ENCODE measurements at regions not wholly inside any gene's neighbourhood (a gene's known extent, or its start where the extent isn't known, plus 50 kb on each side); places are given as distances from the start of the nearest gene placed in this dataset.

GRCh38 chr11:116414357-116414880 lies 358.4 kb downstream of the BUD13 start:
- Histone ChIP-seq H3K4me3 (no peak overlapping the region), H3K4me1 (no peaks in the 10 kb centered on the region), H3K9me3 (no peaks in the 10 kb centered on the region), H3K36me3 (no peaks in the 10 kb centered on the region), H3K27me3 (no peaks in the 10 kb centered on the region), H3K27ac (no peak overlapping the region)
- DNase-seq (ENCODE audit: low spot score in 2 of 2): no peak
- intact Hi-C loops (cut with DNase I): no loop called here
- TF ChIP-seq CTCF (IDR thresholded peaks at IDR 0.05): no peak

GRCh38 chr11:116413301-116414242 lies 359.2 kb downstream of the BUD13 start:
- H3K27me3 ChIP-seq: no peaks in the 10 kb centered on the region
- no peak for TF ChIP-seq CTCF (IDR thresholded peaks at IDR 0.05)
- H3K36me3 ChIP-seq: no peaks in the 10 kb centered on the region
- DNase-seq (ENCODE audit: low spot score in 2 of 2): no peak
- no peak overlapping the region for H3K27ac ChIP-seq
- H3K4me1 ChIP-seq: no peaks in the 10 kb centered on the region
- H3K9me3 ChIP-seq: no peaks in the 10 kb centered on the region
- intact Hi-C loops (cut with DNase I): no loop called here
- H3K4me3 ChIP-seq: no peak overlapping the region

GRCh38 chr11:116412118-116412889 lies 360.5 kb downstream of the BUD13 start:
- DNase-seq (ENCODE audit: low spot score in 2 of 2): no peak
- H3K36me3 ChIP-seq: no peaks in the 10 kb centered on the region
- intact Hi-C loops (cut with DNase I): no loop called here
- H3K4me1 ChIP-seq: no peaks in the 10 kb centered on the region
- no peaks in the 10 kb centered on the region for H3K9me3 ChIP-seq
- no peak overlapping the region for H3K27ac ChIP-seq
- no peak overlapping the region for H3K4me3 ChIP-seq
- H3K27me3 ChIP-seq: no peaks in the 10 kb centered on the region
- no peak for TF ChIP-seq CTCF (IDR thresholded peaks at IDR 0.05)

- no peak overlapping the region for H3K4me3 ChIP-seq
- no peak overlapping the region for H3K27ac ChIP-seq
- no peaks in the 10 kb centered on the region for H3K4me1 ChIP-seq
- H3K36me3 ChIP-seq: no peaks in the 10 kb centered on the region
- TF ChIP-seq CTCF (IDR thresholded peaks at IDR 0.05): no peak
- H3K9me3 ChIP-seq: no peaks in the 10 kb centered on the region
- no peak for DNase-seq (ENCODE audit: low spot score in 2 of 2)
- intact Hi-C loops (cut with DNase I): no loop called here
- no peaks in the 10 kb centered on the region for H3K27me3 ChIP-seq
Measured at GRCh38 chr11:116409238-116409637, 363.5 kb downstream of the BUD13 start.

GRCh38 chr11:116406042-116406441 lies 366.7 kb downstream of the BUD13 start:
- Histone ChIP-seq H3K36me3 (no peaks in the 10 kb centered on the region), H3K27me3 (no peaks in the 10 kb centered on the region), H3K27ac (no peak overlapping the region), H3K9me3 (no peaks in the 10 kb centered on the region), H3K4me3 (no peak overlapping the region), H3K4me1 (no peaks in the 10 kb centered on the region)
- DNase-seq (ENCODE audit: low spot score in 2 of 2): no peak
- intact Hi-C loops (cut with DNase I): no loop called here
- no peak for TF ChIP-seq CTCF (IDR thresholded peaks at IDR 0.05)
